Kidney tubule cell (primary cell): ENCODE measurements at regions not wholly inside any gene's neighbourhood (a gene's known extent, or its start where the extent isn't known, plus 50 kb on each side); places are given as distances from the start of the nearest gene placed in this dataset.
A peak's percentile ranks its signal among the peaks of the same experiment; 100 is the strongest.

Source experiments
- DNase-seq: peaks from one replicate; pipeline ENCODE4 v3.0.0-alpha.2; 2018; ENCODE audit warnings: low spot score

- DNase-seq: no peak
These were observed 1331.7 kb upstream of the WWC1 start for GRCh38 chr5:166959766-166960165.

- DNase-seq: peak; percentile 5
These were observed 1330.4 kb upstream of the WWC1 start for GRCh38 chr5:166961028-166961427.

- no peak for DNase-seq
These were observed 1329.5 kb upstream of the WWC1 start for GRCh38 chr5:166961913-166962312.

DNA sequence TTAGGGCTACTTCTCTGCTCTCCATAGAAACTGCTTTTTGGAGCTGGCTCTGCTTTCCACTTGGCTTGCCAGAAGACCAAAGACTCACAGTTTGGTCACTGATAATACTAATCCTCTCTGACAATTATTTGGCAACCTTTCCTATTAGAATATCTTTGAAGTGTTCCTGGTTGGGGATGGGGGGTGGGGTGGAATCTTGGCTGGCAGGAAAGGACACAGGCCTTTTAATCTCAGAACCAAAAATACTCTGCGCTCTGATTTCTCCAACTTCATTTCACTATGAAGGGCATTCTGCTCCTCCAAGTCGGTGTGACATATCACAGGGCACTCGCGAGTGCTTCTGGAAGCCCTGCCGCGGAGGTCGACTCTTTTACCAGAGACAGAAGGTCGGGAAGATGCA, 1329.0 kb upstream of the WWC1 start:
- DNase-seq: no peak

DNA sequence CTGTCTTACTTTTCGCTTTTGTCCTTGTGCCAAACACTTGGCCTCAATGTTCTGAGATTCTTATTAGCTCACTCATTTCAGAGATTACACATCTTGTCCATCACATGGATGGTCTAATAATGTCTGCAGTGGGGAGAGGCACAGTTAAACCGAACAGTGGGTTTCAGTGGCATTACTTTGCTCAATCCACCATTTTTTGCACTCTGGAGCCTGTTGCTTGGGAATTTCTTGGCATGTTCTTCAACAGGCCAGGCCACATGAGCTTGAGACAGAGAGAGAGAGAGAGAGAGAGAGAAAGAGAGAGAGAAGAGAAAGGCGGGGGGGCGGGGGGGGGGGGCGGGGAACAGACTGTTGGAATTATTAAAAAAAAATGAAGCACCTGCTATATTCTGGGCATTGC, 1327.8 kb upstream of the WWC1 start:
- no peak for DNase-seq

GRCh38 chr5:166977911-166978422, 1313.5 kb upstream of the WWC1 start:
- DNase-seq: no peak

GRCh38 chr5:166979307-166979895, 1312.0 kb upstream of the WWC1 start:
- DNase-seq: no peak

GRCh38 chr5:166980666-166981065, 1310.8 kb upstream of the WWC1 start:
- DNase-seq: no peak

DNA sequence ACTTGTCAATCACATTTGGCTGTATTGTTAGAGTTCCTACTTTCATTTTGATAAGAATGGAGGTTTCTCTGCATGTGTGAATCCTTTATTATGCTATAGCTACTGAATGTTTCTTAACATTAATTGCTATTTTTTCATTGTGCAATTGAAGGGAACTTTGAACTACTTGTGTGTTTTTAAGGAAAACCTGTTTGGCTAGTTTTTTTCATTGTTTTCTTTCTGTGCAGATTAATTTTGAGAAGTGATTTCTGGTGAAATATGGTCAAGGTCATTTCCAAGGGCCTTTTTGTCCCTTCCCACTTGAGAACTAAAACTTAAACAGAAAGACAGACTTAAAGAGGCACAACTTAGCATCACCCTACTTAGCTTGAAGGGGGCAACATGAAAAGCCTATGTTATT, 1309.2 kb upstream of the WWC1 start:
- no peak for DNase-seq

DNA sequence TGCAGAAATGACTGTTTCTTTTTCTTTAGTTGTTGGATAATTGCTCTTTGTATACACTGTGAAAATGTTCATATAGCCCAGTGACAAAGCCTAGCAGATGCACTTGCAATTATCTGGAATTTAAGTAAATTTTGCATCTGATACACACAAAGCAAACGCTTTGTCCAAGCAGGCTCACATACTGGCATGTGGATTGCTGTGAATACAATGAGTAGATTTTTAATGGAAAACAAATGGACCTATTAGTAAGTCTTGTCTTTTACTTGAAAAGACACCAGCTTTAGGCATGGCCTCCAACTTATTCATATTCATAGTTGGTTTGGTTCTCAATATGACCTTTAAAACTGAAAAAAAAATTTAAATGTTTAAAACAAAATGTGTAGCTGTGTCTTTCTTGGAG, 1299.8 kb upstream of the WWC1 start:
- no peak for DNase-seq

GRCh38 chr5:166992108-166992507, 1299.3 kb upstream of the WWC1 start:
- no peak for DNase-seq

GRCh38 chr5:166992874-166993722, 1298.3 kb upstream of the WWC1 start:
- no peak for DNase-seq

DNA sequence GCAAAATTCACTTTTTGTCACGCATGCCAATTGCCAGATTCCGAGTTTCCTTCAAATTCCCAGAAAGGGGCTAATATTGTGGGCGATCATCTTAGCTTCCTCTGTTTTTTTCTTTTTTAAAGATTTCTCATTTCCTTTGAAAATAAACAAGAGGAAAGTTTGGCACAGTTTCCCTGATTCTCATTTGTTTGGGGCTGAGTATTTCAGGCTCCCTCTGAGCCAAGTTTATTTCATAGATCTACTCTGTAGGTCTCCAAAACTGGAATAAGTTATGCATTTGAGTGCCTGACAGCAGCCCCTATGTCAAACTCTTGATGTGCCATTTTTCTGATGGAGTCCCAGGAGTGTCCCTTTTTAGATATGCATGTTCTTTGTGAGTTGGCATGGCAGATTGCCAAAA, 1297.2 kb upstream of the WWC1 start:
- no peak for DNase-seq

- no peak for DNase-seq
These were observed 1290.2 kb upstream of the WWC1 start for GRCh38 chr5:167001246-167001645.

DNA sequence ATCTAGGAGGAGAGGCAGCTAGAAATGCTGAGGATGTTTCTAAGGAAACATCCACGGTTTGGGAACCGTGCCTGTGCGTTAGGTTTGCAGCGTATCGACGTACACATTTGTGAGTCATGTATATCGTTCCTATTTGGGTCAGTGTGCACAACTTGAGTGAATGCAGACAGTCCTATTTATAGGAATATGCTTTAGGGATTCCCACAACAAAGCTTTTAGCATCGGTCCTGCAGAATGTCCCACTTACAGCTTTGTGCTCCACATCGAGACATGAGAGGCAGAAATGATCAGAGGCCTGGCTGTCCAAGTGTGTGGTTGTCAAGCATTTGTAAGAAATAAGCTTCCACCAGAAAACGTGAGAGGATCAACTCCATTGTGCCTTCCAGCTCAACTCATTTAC, 1282.7 kb upstream of the WWC1 start:
- DNase-seq: no peak

DNA sequence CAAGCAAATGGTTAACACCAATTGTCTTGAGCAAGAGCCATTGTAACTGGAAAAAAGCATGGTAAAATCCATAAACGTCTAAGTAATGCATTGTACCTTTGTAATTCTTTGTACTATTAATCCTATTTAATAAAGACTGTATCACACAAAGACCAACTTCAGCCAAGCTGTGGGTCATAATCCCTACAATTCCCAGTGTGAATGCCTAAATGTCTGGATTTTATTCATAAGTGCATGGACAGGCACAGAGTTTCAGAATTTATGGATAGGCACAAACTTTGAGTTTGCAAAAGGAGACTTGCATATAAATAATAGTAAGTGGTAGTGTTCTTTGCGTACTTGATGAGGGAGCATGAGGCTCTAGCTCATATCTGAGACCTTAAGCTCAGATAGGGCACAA, 1280.2 kb upstream of the WWC1 start:
- DNase-seq: no peak

DNA sequence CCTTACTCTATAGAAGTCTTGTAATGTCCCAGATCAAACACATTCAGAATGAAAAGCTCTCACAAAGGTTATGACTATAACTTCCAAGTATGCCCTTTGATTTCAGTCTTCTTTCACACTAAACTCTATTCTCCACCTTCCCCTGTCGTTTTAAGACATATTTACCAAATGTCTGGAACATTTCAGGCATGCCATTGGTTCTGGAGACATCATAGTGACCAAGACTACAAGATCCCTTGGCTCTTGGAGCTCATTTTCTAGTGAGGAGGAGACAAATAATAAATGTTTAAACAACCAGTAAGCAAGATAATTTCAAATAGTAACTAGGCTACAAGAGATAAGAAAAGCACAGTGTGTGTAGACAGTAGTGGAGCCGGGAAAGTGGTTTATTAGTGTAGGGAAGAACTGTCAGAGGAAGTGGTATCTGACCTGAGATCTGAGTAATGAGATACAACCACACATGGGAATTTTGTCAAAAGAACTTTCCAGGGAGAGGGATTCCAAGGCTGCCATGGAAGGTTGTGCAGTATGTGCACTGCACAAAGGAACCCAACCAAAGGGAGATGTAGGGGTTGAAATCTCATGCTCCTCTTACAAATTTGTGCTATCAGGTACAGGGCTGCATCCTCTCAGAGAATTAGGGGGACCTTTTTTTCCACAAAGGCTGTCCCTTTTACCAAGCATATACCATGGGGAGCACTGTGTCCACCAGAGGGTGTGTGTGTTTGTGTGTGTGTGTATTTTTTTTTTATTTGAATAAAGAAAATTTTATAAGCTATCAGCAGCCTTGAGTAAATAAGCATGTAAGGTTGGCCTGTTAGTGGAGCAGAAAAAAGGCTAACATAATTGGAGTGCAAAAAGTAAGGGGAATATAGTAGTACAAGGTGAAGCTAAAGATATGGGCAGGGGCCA, 1279.1 kb upstream of the WWC1 start:
- DNase-seq: no peak

DNA sequence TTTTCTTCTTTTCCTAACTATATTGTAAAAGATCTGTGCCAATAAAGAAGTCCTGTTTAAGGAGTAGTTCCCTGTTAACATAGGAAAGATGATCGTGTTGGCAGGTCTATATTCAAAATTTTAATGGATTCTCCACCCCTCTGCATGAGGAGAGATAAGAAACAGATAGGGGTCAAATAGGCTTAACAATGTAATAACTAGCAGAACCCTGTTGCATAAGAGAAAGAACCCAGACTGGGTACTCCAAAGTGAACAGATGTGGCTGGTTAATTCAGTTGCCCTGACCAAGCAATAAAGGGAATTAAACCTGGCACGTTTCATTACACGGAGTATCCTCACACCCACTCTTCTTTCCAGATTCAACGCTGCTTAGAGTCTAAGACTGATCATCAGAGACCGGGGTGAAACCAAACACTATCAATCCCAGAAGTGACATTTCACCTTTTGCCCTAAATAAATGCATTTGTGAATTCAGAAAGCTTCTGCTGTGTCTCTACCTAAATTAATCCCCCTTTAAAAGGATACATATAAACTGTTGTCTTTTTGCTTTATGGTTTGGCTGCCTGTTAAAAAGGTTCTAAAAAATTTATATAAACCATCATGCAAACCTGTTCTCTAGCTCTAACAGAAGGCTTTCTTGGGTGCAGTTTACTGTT, 1276.9 kb upstream of the WWC1 start:
- no peak for DNase-seq

GRCh38 chr5:167020418-167020817, 1271.0 kb upstream of the WWC1 start:
- DNase-seq: no peak

GRCh38 chr5:167029488-167029887, 1262.0 kb upstream of the WWC1 start:
- DNase-seq: no peak

DNA sequence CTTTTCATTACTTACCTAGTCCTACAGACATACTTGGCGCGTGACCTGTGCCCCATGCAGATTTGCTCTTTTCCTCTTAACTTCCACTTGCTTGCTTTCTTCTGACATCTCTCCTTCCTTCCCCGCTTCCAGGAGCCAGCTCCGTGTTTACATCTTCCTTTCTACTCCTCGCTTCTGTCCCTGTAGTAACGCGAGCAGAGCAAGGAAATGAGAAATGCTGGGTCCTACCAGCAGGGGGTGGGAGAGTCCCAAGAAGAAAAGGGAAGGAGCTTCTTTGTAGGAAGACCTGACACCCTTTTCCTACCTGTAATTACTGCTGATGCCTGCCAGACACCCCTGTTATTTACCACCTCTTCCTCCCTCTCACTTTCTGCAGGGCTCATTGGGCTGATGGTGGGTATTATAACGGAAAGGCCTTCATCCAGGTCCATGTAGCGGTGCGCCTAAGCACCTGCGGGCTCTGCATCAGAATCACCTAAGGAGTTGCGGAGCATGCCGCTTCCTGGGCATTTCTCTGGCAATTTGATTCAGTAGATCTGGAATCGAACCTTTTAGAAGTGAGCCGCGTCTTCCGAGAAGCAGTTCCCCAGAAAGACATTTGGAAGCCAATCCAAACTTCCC, 1260.8 kb upstream of the WWC1 start:
- peak; percentile 31 for DNase-seq

- DNase-seq: peak; percentile 6
These were observed 1254.9 kb upstream of the WWC1 start for GRCh38 chr5:167036585-167036984.
